ENCODE measurements at regions not wholly inside any gene's neighbourhood (a gene's known extent, or its start where the extent isn't known, plus 50 kb on each side); places are given as distances from the start of the nearest gene placed in this dataset.
"Not testable (repeated sequence)": the region's sequence is repeated elsewhere in the genome, so short reads cannot be mapped to it uniquely, and the experiment has no call there.

GRCh38 chr6:5843078-5843477, 163.6 kb downstream of the NRN1 start:
- peaks cover 43% of the 10 kb centered on the region for H3K27me3 Mint-ChIP-seq (ENCODE audit: low read depth)
- no peak overlapping the region for H3K4me3 Mint-ChIP-seq
- TF ChIP-seq CTCF (IDR thresholded peaks at IDR 0.05; ENCODE audit: unreplicated experiment in 3 of 3) = no peak
- H3K9me3 Mint-ChIP-seq = peaks cover 12% of the 10 kb centered on the region
- no peaks in the 10 kb centered on the region for H3K4me1 Mint-ChIP-seq
- H3K27ac Mint-ChIP-seq = no peak overlapping the region
- H3K36me3 Mint-ChIP-seq (ENCODE audit: low read depth) = no peaks in the 10 kb centered on the region

- H3K27ac Mint-ChIP-seq = no peak overlapping the region
- H3K4me1 Mint-ChIP-seq = no peaks in the 10 kb centered on the region
- no peak for TF ChIP-seq CTCF (IDR thresholded peaks at IDR 0.05; ENCODE audit: unreplicated experiment in 3 of 3)
- peaks cover 11% of the 10 kb centered on the region for H3K9me3 Mint-ChIP-seq
- H3K36me3 Mint-ChIP-seq (ENCODE audit: low read depth) = no peaks in the 10 kb centered on the region
- peaks cover 40% of the 10 kb centered on the region for H3K27me3 Mint-ChIP-seq (ENCODE audit: low read depth)
- no peak overlapping the region for H3K4me3 Mint-ChIP-seq
Observed at GRCh38 chr6:5840734-5841390, 165.9 kb downstream of the NRN1 start.

GRCh38 chr6:5838656-5839396, 167.9 kb downstream of the NRN1 start:
- TF ChIP-seq CTCF (IDR thresholded peaks at IDR 0.05; ENCODE audit: unreplicated experiment in 3 of 3) = no peak
- Mint-ChIP-seq H3K4me3 (no peak overlapping the region), H3K27ac (no peak overlapping the region), H3K9me3 (peaks cover 10% of the 10 kb centered on the region), H3K36me3 (ENCODE audit: low read depth) (peaks cover 3% of the 10 kb centered on the region), H3K4me1 (no peaks in the 10 kb centered on the region), H3K27me3 (ENCODE audit: low read depth) (peaks cover 38% of the 10 kb centered on the region)

- Mint-ChIP-seq H3K9me3 (peaks cover 4% of the 10 kb centered on the region), H3K4me1 (no peaks in the 10 kb centered on the region), H3K27me3 (ENCODE audit: low read depth) (peaks cover 34% of the 10 kb centered on the region), H3K36me3 (ENCODE audit: low read depth) (peaks cover 3% of the 10 kb centered on the region), H3K27ac (no peak overlapping the region), H3K4me3 (no peak overlapping the region)
- no peak for TF ChIP-seq CTCF (IDR thresholded peaks at IDR 0.05; ENCODE audit: unreplicated experiment in 3 of 3)
Observed at GRCh38 chr6:5837323-5837722, 169.4 kb downstream of the NRN1 start.

GRCh38 chr6:5836597-5836996, 170.1 kb downstream of the NRN1 start:
- not testable (repeated sequence) for H3K4me1 Mint-ChIP-seq, H3K9me3 Mint-ChIP-seq

GRCh38 chr6:5833120-5833519, 173.6 kb downstream of the NRN1 start:
- H3K4me1 Mint-ChIP-seq = no peaks in the 10 kb centered on the region
- peaks cover 18% of the 10 kb centered on the region for H3K27me3 Mint-ChIP-seq (ENCODE audit: low read depth)
- peaks cover 4% of the 10 kb centered on the region for H3K9me3 Mint-ChIP-seq
- H3K4me3 Mint-ChIP-seq = no peak overlapping the region
- peaks cover 3% of the 10 kb centered on the region for H3K36me3 Mint-ChIP-seq (ENCODE audit: low read depth)
- TF ChIP-seq CTCF (IDR thresholded peaks at IDR 0.05; ENCODE audit: unreplicated experiment in 3 of 3) = no peak
- H3K27ac Mint-ChIP-seq = no peak overlapping the region

More at GRCh38 chr6:5836597-5836996, 170.1 kb downstream of the NRN1 start:
- H3K36me3 Mint-ChIP-seq (ENCODE audit: low read depth); H3K4me3 Mint-ChIP-seq; H3K27ac Mint-ChIP-seq: not testable (repeated sequence)
- peaks cover 38% of the 10 kb centered on the region for H3K27me3 Mint-ChIP-seq (ENCODE audit: low read depth)
